ENCODE measurements at regions not wholly inside any gene's neighbourhood (a gene's known extent, or its start where the extent isn't known, plus 50 kb on each side); places are given as distances from the start of the nearest gene placed in this dataset.

GRCh38 chr10:8508882-8509281 is 454.4 kb downstream of the GATA3 start:
- H3K9me3 ChIP-seq (ENCODE audit: low read depth) = no peaks in the 10 kb centered on the region
- TF ChIP-seq, protein P1, sequence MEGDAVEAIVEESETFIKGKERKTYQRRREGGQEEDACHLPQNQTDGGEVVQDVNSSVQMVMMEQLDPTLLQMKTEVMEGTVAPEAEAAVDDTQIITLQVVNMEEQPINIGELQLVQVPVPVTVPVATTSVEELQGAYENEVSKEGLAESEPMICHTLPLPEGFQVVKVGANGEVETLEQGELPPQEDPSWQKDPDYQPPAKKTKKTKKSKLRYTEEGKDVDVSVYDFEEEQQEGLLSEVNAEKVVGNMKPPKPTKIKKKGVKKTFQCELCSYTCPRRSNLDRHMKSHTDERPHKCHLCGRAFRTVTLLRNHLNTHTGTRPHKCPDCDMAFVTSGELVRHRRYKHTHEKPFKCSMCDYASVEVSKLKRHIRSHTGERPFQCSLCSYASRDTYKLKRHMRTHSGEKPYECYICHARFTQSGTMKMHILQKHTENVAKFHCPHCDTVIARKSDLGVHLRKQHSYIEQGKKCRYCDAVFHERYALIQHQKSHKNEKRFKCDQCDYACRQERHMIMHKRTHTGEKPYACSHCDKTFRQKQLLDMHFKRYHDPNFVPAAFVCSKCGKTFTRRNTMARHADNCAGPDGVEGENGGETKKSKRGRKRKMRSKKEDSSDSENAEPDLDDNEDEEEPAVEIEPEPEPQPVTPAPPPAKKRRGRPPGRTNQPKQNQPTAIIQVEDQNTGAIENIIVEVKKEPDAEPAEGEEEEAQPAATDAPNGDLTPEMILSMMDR (IDR thresholded peaks at IDR 0.05; ENCODE audit: low read depth, low read length) = no peak
- no peaks in the 10 kb centered on the region for H3K36me3 ChIP-seq
- no peak overlapping the region for H3K27ac ChIP-seq
- H3K27me3 ChIP-seq = no peaks in the 10 kb centered on the region
- no peak for DNase-seq (ENCODE audit: low read depth in 1 of 2, low spot score in 1 of 2)
- H3K4me1 ChIP-seq (ENCODE audit: low read depth) = no peaks in the 10 kb centered on the region
- H3K4me3 ChIP-seq = no peak overlapping the region

- Histone ChIP-seq H3K27me3 (no peaks in the 10 kb centered on the region), H3K36me3 (no peaks in the 10 kb centered on the region), H3K4me1 (ENCODE audit: low read depth) (no peaks in the 10 kb centered on the region), H3K27ac (no peak overlapping the region), H3K4me3 (no peak overlapping the region), H3K9me3 (ENCODE audit: low read depth) (no peaks in the 10 kb centered on the region)
- no peak for DNase-seq (ENCODE audit: low read depth in 1 of 2, low spot score in 1 of 2)
- TF ChIP-seq, protein P1 (IDR thresholded peaks at IDR 0.05; ENCODE audit: low read depth, low read length) = no peak
Measured at GRCh38 chr10:8510471-8510870, 456.0 kb downstream of the GATA3 start.

DNA sequence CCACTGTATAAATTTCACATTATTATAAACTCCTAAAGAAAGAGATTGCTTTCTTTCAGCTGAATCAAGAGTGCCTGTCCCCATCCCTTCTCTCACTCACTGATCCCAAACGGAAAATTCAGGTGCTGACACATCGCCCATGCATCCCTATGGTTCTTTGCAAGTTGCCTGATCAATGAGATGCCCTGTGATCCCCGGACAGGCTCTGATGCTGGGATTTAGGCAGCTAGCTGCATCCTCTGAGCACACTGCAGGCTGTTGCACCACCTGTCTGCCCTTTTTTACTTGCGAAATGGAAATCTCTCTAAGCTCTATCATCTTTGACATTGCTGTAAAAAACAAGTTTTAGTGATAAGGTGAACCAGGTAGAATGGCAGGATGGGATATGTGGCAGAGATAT is 456.5 kb downstream of the GATA3 start:
- no peak overlapping the region for H3K27ac ChIP-seq
- TF ChIP-seq, protein P1 (IDR thresholded peaks at IDR 0.05; ENCODE audit: low read depth, low read length) = no peak
- no peaks in the 10 kb centered on the region for H3K9me3 ChIP-seq (ENCODE audit: low read depth)
- no peaks in the 10 kb centered on the region for H3K36me3 ChIP-seq
- H3K27me3 ChIP-seq = no peaks in the 10 kb centered on the region
- no peak for DNase-seq (ENCODE audit: low read depth in 1 of 2, low spot score in 1 of 2)
- H3K4me1 ChIP-seq (ENCODE audit: low read depth) = no peaks in the 10 kb centered on the region
- no peak overlapping the region for H3K4me3 ChIP-seq

DNA sequence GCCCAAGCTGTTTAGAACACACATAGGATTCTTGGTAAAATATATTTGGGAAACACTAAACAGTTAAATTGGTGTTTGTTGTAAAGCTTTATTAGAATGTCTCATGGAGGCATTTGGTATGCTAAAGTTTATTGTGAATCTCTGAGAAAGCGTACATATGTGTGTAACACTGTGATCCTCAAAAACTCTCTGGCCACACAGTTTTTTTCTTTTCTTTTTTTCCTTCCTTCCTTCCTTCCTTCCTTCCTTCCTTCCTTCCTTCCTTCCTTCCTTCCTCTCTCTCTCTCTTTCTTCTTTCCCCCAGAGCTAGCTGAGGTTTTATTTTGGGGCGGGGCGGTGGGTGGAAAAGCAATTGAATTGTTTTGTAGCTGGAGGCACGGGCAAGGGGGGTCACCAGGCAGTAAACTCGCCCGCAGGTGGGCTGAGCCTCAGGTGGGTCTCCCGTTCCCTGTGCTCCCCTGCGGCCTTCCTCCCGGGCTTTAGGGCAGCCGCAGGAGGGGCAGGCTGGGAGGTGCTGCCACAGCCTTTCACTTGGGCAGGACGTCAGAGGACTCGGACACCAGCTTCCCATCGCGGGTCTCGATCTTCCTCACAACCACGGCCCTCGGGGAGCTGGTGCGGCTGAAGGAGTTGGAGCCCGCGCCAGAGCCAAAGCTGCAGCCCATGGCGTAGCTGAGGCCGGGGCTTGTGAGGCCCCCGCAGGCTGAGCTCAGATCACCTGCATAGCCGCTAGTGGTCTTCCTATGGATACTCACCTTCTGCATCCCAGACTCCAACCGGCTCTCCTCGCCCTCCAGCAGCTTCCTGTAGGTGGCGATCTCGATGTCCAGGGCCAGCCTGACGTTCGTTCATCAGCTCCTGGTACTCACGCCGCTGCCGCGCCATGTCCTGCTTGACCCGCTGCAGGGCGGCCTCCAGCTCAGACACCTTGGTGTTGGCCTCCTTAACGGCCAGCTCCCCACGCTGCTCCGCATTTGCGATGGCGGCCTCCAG is 459.0 kb downstream of the GATA3 start:
- H3K36me3 ChIP-seq = no peaks in the 10 kb centered on the region
- TF ChIP-seq, protein P1 (IDR thresholded peaks at IDR 0.05; ENCODE audit: low read depth, low read length) = no peak

DNA sequence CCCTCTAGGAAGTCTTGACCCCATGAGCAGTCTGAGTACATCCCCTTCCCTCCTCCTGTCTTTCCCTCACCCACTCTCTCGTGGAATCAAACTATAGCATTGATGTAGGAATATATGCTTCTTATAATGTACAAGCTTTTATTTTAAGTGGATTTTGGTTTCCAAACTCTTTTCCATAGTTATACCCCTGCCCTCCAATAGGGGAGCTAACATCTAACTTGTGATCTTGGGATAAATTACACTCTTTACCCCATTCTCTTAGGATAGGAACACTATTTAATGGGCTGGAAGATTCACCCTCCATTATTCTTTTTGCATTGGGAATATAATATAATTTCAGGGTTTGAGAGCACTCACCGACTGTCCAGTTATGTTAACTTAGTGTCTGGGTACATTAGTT is 465.9 kb downstream of the GATA3 start:
- TF ChIP-seq, protein P1 (IDR thresholded peaks at IDR 0.05; ENCODE audit: low read depth, low read length) = no peak
- no peak for DNase-seq (ENCODE audit: low read depth in 1 of 2, low spot score in 1 of 2)
- H3K27me3 ChIP-seq = no peaks in the 10 kb centered on the region
- no peaks in the 10 kb centered on the region for H3K9me3 ChIP-seq (ENCODE audit: low read depth)
- no peaks in the 10 kb centered on the region for H3K36me3 ChIP-seq
- H3K27ac ChIP-seq = no peak overlapping the region
- no peaks in the 10 kb centered on the region for H3K4me1 ChIP-seq (ENCODE audit: low read depth)
- no peak overlapping the region for H3K4me3 ChIP-seq

More for the DNA sequence above, 459.0 kb downstream of the GATA3 start:
- H3K9me3 ChIP-seq (ENCODE audit: low read depth) = no peaks in the 10 kb centered on the region
- no peak overlapping the region for H3K4me3 ChIP-seq
- no peak for DNase-seq (ENCODE audit: low read depth in 1 of 2, low spot score in 1 of 2)
- H3K27me3 ChIP-seq = no peaks in the 10 kb centered on the region
- no peak overlapping the region for H3K27ac ChIP-seq
- H3K4me1 ChIP-seq (ENCODE audit: low read depth) = no peaks in the 10 kb centered on the region
